HG02840 (cell line): ENCODE measurements at regions not wholly inside any gene's neighbourhood (a gene's known extent, or its start where the extent isn't known, plus 50 kb on each side); places are given as distances from the start of the nearest gene placed in this dataset.
"Not testable (repeated sequence)": the region's sequence is repeated elsewhere in the genome, so short reads cannot be mapped to it uniquely, and the experiment has no call there.

Experiments
- ATAC-seq: cut with Tn5 transposase; IDR thresholded peaks from one replicate; pipeline ENCODE4 v1.9.1; 2021; ENCODE audit warnings: mild to moderate bottlenecking, moderate library complexity, moderate number of reproducible peaks; ENCODE audit not compliant: unreplicated experiment, low FRiP score

DNA sequence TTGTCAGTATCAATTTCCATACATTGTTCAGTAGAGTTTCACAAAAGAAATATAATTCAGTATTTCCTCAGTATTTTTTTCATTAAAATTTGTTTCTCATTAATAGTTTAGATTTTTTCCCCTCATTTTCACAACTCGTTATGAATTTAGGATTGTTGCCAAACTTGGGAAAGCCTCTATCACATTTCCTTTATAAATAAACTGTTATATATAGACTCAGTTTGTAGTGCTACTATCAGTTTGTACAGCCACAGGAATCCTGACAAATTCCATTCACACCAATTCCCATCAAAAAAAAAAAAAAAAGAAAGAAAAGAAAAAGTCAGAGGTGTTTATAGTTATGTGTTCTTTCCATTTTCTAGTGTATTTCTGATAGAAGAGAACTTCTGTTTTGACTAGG is 123.3 kb upstream of the DCC start:
- no peak for ATAC-seq

DNA sequence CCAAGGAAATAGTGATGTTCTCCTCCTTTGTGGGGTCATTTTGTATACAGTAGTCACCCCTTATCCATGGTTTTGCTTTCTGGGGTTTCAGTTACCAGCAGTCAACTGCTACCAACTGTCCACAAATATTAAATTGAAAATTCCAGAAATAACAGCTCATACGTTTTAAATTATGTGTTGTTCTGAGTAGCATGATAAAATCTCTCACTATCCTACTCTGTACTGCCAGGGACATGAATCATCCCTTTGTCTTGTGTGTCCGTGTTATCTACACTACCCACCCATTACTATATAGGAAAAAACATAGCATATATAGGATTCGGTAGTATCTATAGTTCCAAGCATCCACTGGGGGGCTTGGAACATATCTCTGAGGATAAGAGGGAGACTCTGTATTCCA is 120.9 kb upstream of the DCC start:
- ATAC-seq, result no peak

- ATAC-seq, result no peak
Measured at GRCh38 chr18:52220062-52220591, 119.9 kb upstream of the DCC start.

- ATAC-seq, result no peak
Measured at GRCh38 chr18:52222211-52222610, 117.8 kb upstream of the DCC start.

DNA sequence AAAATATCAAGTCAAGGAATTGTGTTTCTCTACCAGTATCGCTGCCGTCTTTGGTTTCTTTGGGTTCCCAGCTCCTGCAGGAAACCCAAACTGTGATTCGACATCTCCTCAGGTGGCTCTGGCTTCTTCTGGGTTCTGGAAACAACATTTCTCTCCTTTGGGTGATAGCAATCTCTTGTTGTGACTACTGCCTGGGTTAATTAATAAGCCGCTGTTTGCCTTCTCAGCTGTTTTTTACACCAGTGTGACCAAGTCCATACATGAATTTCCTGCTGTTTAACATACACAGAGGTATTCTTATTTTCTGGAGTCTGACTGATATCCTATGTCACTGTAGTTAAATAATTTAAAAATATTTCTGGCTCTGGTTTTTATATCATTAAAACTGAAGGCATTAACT is 112.5 kb upstream of the DCC start:
- no peak for ATAC-seq

- ATAC-seq, result no peak
Measured at GRCh38 chr18:52228166-52228565, 111.8 kb upstream of the DCC start.

DNA sequence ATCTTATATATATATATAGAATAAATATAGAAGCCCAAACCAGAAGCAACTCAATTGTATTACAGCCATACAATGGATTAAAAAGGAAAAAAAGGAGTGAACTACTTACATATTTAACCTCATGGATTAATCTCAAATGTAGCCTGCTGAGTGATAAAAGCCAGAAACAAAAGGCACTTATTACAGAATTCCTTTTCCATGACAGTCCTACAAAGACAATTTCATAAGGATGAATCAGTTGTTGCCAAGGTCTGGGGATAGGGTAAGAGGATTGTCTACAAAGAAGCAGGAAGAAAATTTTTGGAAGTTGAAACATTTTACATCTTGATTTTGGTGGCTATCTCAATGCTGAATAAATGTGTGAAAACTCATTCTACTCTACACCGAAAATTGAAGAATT is 103.9 kb upstream of the DCC start:
- no peak for ATAC-seq

- ATAC-seq, result no peak
Measured at GRCh38 chr18:52237551-52237950, 102.4 kb upstream of the DCC start.

GRCh38 chr18:52242711-52243110 is 97.3 kb upstream of the DCC start:
- ATAC-seq, result no peak

- ATAC-seq, result no peak
Measured at GRCh38 chr18:52244658-52245057, 95.3 kb upstream of the DCC start.

- ATAC-seq, result no peak
Measured at GRCh38 chr18:52254367-52254766, 85.6 kb upstream of the DCC start.

- not testable (repeated sequence) for ATAC-seq
Measured at GRCh38 chr18:52257417-52257816, 82.6 kb upstream of the DCC start.

DNA sequence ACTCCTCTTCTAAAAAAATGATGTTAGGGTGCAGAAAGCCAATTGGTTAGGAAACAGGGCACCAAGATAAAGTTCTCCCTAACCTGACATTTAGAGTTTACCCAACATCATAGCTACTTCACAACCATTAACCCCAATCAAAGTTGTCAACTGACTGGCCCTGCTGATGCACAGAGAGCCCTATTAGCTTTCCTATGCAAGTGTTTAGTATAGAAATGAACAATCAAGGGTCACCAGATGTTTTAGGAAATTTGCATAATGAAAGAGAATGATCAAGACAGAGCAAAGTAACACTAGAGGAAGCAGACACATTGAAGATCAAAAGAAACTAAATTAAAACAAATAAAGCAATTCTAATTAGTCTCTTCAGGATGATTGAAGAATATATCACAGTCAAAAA is 64.2 kb upstream of the DCC start:
- ATAC-seq, result no peak

DNA sequence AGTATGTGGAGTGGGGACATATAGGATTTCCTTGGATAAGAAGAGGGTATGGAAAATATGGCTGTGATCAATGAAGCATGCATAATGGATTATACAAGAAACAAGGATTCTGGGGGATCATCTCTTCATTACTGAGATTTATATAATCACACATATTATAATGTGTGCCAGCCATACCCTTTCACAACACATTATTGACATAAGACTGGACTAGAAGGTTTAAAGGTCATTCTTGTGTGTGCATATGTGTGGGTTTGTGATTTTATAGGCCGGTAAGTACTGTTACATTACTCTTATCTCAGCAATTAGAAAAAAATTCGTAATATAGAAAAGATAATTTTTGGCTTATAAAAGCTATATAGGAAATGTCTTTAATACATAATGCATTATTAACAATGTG is 62.2 kb upstream of the DCC start:
- no peak for ATAC-seq

- ATAC-seq, result no peak
Measured at GRCh38 chr18:52278191-52278590, 61.8 kb upstream of the DCC start.

GRCh38 chr18:52280702-52281101 is 59.3 kb upstream of the DCC start:
- ATAC-seq, result no peak

GRCh38 chr18:52283927-52284326 is 56.1 kb upstream of the DCC start:
- ATAC-seq, result no peak

- no peak for ATAC-seq
Measured at GRCh38 chr18:52286675-52287074, 53.3 kb upstream of the DCC start.

DNA sequence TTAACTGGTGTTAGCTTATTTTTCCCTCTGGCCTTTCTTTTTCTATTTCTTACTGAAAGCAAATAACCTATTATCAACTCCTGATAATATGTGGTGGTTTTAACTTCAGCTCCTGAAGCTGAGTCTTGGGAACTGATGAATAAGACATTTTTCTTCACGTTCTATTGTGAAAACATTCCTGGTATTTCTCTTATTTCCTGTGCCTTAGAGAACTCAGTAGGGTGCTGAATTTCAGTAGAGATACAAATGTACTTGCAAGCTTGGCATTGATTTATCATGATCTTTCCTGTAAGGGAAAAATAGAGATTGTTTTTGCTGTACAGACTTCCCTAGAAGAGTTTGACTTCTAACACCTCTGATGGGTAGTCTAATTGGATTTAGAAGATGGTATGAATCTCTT is 52.8 kb upstream of the DCC start:
- ATAC-seq, result no peak

DNA sequence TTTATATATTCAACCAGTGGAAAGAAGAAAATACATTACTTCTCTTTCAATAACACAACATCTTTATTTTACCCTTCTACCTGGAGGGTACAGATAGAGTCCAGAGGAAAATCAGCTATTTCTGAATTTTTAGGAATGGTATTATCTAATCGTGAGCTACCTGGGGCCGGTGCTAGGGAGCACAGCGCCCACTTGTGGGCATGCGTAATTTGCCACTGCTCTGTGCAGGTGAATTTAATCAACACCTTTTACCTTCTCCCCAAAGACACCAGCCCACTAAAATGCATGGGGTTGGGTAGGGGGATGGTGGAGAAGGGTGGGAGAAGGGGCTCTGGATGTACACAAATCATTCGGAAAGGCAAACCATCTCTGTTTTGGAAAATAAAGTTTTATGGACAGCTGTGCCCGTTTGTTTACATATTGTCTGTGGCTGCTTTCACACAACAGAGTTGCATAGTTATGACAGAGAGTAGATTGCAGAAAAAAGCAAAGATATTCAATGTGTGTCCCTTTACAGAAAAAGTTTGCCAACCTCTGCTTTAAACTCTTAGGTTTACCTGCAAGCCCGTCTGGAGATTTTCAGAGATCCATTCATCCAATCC is 51.5 kb upstream of the DCC start:
- no peak for ATAC-seq

DNA sequence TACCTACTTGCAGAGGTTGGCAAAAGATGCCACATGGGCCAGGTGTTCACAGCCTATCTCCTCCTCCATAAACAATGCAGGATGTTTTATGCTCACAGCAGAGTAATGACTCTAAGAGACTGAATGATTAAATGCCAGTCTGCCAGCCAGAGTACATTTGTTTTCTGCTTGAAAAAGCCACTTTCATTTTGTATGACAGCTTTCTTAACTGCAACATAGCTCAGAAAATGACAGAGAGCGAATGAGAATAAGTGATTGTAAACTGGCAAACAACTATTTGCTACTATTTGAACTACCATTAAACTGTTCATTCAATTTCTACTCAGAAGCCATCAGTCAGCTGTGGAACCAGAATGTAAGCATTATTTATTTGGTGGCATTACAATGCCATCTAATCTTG is 50.6 kb upstream of the DCC start:
- no peak for ATAC-seq
